GM13976 (cell line): ENCODE measurements at regions not wholly inside any gene's neighbourhood (a gene's known extent, or its start where the extent isn't known, plus 50 kb on each side); places are given as distances from the start of the nearest gene placed in this dataset.

Experiments used
- DNase-seq: peaks from one replicate; pipeline ENCODE4 v3.0.0; 2012; ENCODE audit warnings: low spot score
- CTCF ChIP-seq: IDR thresholded peaks from 2 replicates; pipeline ENCODE4 v1.5.1; 2012; ENCODE audit warnings: borderline replicate concordance, mild to moderate bottlenecking; ENCODE audit not compliant: insufficient read depth; ENCODE audit errors: extremely low read depth, missing control alignments, control extremely low read depth
- in situ Hi-C: fragments of 300-500 bp; cut with MboI; formaldehyde crosslinking; loops from one replicate; pipeline ENCODE4 v1.12.0; 2022; ENCODE audit warnings: low sequenced_read_pairs, mixed read lengths, inconsistent platforms; ENCODE audit not compliant: unreplicated experiment

- in situ Hi-C loops, result no loop called here
- DNase-seq, result no peak
- no peak for TF ChIP-seq CTCF
Observed at GRCh38 chr3:56980243-56980642, 80.2 kb upstream of the SPATA12 start.

GRCh38 chr3:56979791-56980190 is 80.7 kb upstream of the SPATA12 start:
- in situ Hi-C loops, result no loop called here
- no peak for TF ChIP-seq CTCF
- no peak for DNase-seq

GRCh38 chr3:56977561-56977889 is 82.9 kb upstream of the SPATA12 start:
- DNase-seq, result no peak
- in situ Hi-C loops, result no loop called here
- TF ChIP-seq CTCF, result no peak

- no peak for DNase-seq
- in situ Hi-C loops, result no loop called here
- TF ChIP-seq CTCF, result no peak
Observed at GRCh38 chr3:56976651-56977560, 83.6 kb upstream of the SPATA12 start.

- TF ChIP-seq CTCF, result no peak
- in situ Hi-C loops, result no loop called here
Observed at GRCh38 chr3:56975567-56975966, 84.9 kb upstream of the SPATA12 start.

GRCh38 chr3:56974247-56974930 is 86.1 kb upstream of the SPATA12 start:
- in situ Hi-C loops, result no loop called here
- no peak for DNase-seq
- no peak for TF ChIP-seq CTCF

More at GRCh38 chr3:56975567-56975966, 84.9 kb upstream of the SPATA12 start:
- no peak for DNase-seq
